IPS-18c (cell line): ENCODE measurements at regions not wholly inside any gene's neighbourhood (a gene's known extent, or its start where the extent isn't known, plus 50 kb on each side); places are given as distances from the start of the nearest gene placed in this dataset.
"Not testable (repeated sequence)": the region's sequence is repeated elsewhere in the genome, so short reads cannot be mapped to it uniquely, and the experiment has no call there.

ENCODE experiments used
- H3K4me3 ChIP-seq: 2 replicates; pipeline ENCODE4 v1.7.0; 2013; ENCODE audit warnings: low read depth, mild to moderate bottlenecking, low read length, moderate library complexity; ENCODE audit not compliant: insufficient read depth
- H3K9me3 ChIP-seq: one replicate; pipeline ENCODE4 v1.6.1; 2013; ENCODE audit warnings: mild to moderate bottlenecking, low read length, moderate library complexity; ENCODE audit not compliant: control insufficient read depth, insufficient read depth

GRCh38 chr3:104896624-104897023, 470.1 kb upstream of the ALCAM start:
- no peak overlapping the region for H3K4me3 ChIP-seq

GRCh38 chr3:104901396-104901795, 465.3 kb upstream of the ALCAM start:
- Histone ChIP-seq H3K9me3 (peaks cover 3% of the 10 kb centered on the region), H3K4me3 (no peak overlapping the region)

More at GRCh38 chr3:104896624-104897023, 470.1 kb upstream of the ALCAM start:
- H3K9me3 ChIP-seq = no peaks in the 10 kb centered on the region

GRCh38 chr3:104903064-104903463, 463.6 kb upstream of the ALCAM start:
- Histone ChIP-seq H3K9me3 (peaks cover 3% of the 10 kb centered on the region), H3K4me3 (no peak overlapping the region)

GRCh38 chr3:104906001-104906639, 460.6 kb upstream of the ALCAM start:
- no peak overlapping the region for H3K4me3 ChIP-seq
- peaks cover 3% of the 10 kb centered on the region for H3K9me3 ChIP-seq

DNA sequence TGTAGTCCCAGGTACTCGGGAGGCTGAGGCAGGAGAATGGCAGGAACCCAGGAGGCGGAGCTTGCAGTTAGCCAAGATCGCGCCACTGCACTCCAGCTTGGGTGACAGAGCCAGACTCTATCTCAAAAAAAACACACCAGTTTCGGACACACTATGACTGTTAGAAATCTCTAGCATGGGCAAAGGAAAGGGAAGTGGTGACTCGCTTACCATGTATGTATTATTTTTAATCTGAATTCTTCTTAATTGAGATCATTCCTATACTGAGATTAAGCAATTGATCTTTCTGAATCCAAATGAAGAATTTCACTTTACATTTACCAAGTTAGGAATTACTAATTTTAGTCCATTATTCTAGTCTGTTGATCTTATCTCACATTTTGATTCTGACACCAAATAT, 459.2 kb upstream of the ALCAM start:
- H3K9me3 ChIP-seq = peaks cover 3% of the 10 kb centered on the region
- H3K4me3 ChIP-seq = no peak overlapping the region

DNA sequence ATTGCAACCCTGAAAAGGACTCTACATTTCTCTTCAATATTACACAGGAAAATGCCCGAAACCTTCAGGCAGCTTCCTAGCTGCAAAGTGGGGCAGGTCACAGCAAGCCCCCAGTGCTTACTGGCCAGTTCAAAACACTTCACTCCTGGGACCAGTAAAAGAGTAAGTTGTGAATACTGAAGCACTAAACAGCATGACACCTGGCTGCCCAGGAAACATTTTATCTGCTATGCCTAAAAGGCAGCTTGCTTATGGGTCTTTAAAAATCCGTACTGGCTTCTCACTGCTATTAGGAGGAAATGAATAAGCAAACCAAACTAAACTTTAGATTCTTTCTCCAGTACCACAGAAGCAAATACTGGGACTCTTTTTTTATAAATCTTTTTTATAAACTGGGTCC, 457.9 kb upstream of the ALCAM start:
- Histone ChIP-seq H3K9me3 (peaks cover 2% of the 10 kb centered on the region), H3K4me3 (no peak overlapping the region)

DNA sequence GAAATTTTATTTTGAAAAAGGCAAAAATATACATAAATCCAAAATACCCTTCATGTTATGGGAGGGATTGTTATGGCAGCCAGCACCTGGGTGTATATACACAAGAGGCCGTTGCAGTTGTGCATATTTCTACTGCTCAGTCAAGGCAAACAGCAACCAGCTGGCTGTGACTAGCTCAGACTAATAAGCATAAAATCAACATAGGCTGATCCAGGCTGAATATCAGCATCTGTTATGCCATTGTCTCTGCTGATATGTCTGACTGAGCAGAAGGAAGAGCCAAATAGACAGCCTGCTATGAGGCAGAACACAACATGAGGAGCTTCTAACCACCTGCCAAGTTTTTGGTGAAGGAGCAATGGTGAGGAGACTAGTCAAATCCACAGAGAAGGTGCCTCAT, 457.5 kb upstream of the ALCAM start:
- H3K9me3 ChIP-seq = no peaks in the 10 kb centered on the region
- no peak overlapping the region for H3K4me3 ChIP-seq

DNA sequence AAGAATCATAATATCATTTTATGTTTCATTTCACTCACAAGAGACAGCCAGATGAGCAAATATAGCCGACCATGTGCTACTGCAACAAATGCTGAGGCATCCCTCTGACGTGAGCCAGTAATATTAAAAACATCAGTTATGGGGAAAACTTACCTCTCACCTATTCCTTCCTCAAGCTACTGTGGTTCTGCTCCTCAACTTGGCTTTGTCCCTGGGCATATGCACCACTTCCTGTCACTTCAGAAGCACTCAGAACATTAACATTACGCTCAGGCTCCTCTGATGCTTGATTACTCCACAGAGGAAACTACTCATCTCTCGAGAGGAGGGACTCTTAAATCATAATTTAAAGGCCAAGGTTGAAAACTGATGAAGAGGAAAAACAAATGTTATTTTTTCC, 457.0 kb upstream of the ALCAM start:
- H3K9me3 ChIP-seq = no peaks in the 10 kb centered on the region
- no peak overlapping the region for H3K4me3 ChIP-seq

DNA sequence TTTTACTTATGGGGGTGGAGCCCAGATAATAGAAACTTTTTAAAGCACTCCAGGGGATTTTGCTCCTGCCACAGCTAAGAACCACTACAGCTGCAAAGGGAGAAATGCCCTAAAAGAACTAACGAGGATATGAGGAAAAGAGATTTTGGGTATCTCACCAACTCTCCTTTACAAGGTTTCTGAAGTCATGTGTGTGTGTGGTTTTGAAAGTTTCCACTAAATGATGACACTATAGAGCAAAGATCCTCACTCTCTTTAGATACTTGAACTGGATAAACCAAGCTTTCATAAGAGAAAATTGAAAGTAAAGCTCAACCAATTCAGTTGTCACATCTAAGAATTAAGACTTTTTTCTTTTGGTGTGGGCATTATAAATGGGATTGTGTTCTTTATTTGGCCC, 455.3 kb upstream of the ALCAM start:
- no peaks in the 10 kb centered on the region for H3K9me3 ChIP-seq
- H3K4me3 ChIP-seq = no peak overlapping the region

DNA sequence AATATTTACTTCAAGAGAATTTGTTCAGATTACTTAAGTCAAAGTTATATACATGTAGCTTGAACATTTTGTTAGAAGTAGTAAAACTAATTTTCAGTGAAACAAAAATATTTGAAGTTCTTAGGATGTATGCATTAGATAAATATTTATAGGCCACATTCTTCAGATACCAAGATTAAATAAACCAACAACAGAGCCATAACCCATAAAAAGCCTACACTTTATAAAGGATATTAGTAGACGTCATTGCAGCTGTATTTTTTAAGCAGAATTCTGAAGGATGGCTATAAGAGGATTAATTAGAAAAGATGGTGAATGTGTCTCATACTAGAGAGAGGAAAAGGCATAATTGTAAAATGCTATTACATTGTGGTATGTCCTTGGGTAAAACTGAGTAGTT, 449.7 kb upstream of the ALCAM start:
- Histone ChIP-seq H3K9me3 (no peaks in the 10 kb centered on the region), H3K4me3 (no peak overlapping the region)

- Histone ChIP-seq H3K4me3 (no peak overlapping the region), H3K9me3 (no peaks in the 10 kb centered on the region)
Observed at GRCh38 chr3:104920512-104920911, 446.2 kb upstream of the ALCAM start.

- no peaks in the 10 kb centered on the region for H3K9me3 ChIP-seq
- H3K4me3 ChIP-seq = no peak overlapping the region
Observed at GRCh38 chr3:104933972-104934371, 432.7 kb upstream of the ALCAM start.

DNA sequence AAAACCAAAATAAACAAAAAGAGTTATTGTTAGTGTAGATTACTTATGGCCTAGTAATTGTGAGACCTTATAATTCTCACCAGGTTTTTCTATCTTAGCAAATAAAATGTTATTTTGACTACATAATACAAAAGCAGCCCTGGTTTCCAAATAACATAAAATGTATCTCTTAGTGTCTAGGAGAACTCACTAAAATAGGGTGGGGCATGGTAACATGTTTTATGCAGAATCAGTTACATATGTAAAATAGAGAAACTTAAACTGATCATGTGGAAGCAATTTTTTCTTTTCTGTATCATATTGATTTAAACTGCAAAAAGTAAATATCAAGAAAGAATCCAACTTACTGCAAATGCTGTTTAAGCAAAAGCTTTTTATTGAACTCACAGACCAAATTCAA, 431.1 kb upstream of the ALCAM start:
- H3K4me3 ChIP-seq = no peak overlapping the region
- H3K9me3 ChIP-seq = no peaks in the 10 kb centered on the region

GRCh38 chr3:104939196-104939595, 427.5 kb upstream of the ALCAM start:
- no peaks in the 10 kb centered on the region for H3K9me3 ChIP-seq

DNA sequence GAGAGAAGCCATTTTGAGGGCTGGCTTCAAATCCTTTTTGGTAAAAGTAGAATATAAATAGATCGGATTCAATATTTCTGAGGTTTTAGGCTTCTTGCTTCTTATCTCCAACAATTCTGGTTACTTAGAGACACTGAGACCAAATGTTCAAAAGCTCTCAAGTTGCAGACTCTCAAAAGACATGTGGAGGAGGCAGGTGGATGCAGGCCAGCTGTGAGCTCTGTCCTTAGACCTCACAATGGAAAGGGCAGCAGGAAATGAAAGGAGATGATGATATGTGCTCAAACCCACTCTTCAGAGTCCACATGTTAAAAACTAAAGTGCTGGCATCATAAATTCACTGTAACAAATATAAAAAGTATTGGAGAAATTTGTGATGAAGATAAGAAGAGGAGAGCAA, 424.9 kb upstream of the ALCAM start:
- H3K9me3 ChIP-seq = no peaks in the 10 kb centered on the region
- no peak overlapping the region for H3K4me3 ChIP-seq

More at GRCh38 chr3:104939196-104939595, 427.5 kb upstream of the ALCAM start:
- no peak overlapping the region for H3K4me3 ChIP-seq

- H3K9me3 ChIP-seq = no peaks in the 10 kb centered on the region
- H3K4me3 ChIP-seq = no peak overlapping the region
Observed at GRCh38 chr3:104943974-104944373, 422.7 kb upstream of the ALCAM start.

DNA sequence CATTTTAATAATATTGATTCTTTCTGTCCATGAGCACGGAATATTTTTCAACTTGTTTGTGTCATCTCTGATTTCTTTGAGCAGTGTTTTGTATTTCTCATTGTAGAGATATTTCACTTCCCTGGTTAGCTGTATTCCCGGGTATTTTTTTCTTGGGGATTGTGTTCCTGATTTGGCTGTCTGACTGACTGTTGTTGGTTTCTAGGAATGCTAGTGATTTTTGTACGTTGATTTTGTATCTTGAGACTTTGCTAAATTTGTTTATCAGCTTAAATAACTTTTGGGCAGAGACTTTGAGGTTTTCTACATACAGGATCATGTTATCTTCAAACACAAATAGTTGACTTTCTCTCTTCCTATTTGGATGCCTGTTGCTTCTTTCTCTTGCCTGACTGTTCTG, 418.8 kb upstream of the ALCAM start:
- Histone ChIP-seq H3K4me3 (no peak overlapping the region), H3K9me3 (no peaks in the 10 kb centered on the region)

- H3K4me3 ChIP-seq, H3K9me3 ChIP-seq: not testable (repeated sequence)
Observed at GRCh38 chr3:104949810-104950209, 416.9 kb upstream of the ALCAM start.

- H3K4me3 ChIP-seq = no peak overlapping the region
- H3K9me3 ChIP-seq = no peaks in the 10 kb centered on the region
Observed at GRCh38 chr3:104951426-104951825, 415.3 kb upstream of the ALCAM start.
